GM23248 (cell line): ENCODE measurements at regions not wholly inside any gene's neighbourhood (a gene's known extent, or its start where the extent isn't known, plus 50 kb on each side); places are given as distances from the start of the nearest gene placed in this dataset.

Experiments
- DNase-seq: peaks from one replicate; pipeline ENCODE4 v3.0.0-alpha.2; 2015
- H2AFZ ChIP-seq: fragments of 200-600 bp; sonication (generic); 2 replicates; pipeline ENCODE4 v1.6.1; 2016; ENCODE audit warnings: antibody characterized with exemption
- H3F3A ChIP-seq: fragments of 200-600 bp; sonication (generic); 2 replicates; pipeline ENCODE4 v1.6.1; 2016; ENCODE audit warnings: mild to moderate bottlenecking, antibody characterized with exemption, mixed run types; ENCODE audit not compliant: insufficient read depth
- H3K27ac ChIP-seq: fragments of 200-600 bp; sonication (generic); 2 replicates; pipeline ENCODE4 v1.5.1; 2016; ENCODE audit warnings: mild to moderate bottlenecking
- H3K27me3 ChIP-seq: fragments of 200-600 bp; sonication (generic); replicated peaks from 2 replicates; pipeline ENCODE4 v1.6.1; 2016; ENCODE audit warnings: mild to moderate bottlenecking; ENCODE audit not compliant: insufficient read depth
- H3K36me3 ChIP-seq: fragments of 200-600 bp; sonication (generic); 2 replicates; pipeline ENCODE4 v1.6.1; 2016; ENCODE audit warnings: low read depth, mild to moderate bottlenecking
- H3K4me1 ChIP-seq: fragments of 200-600 bp; sonication (generic); 2 replicates; pipeline ENCODE4 v1.6.1; 2016; ENCODE audit warnings: mild to moderate bottlenecking; ENCODE audit not compliant: insufficient read depth
- H3K4me2 ChIP-seq: fragments of 200-600 bp; sonication (generic); one replicate; pipeline ENCODE4 v1.6.1; 2016; ENCODE audit warnings: mild to moderate bottlenecking; ENCODE audit not compliant: unreplicated experiment
- H3K4me3 ChIP-seq: fragments of 200-600 bp; sonication (generic); 2 replicates; pipeline ENCODE4 v1.5.1; 2016; ENCODE audit warnings: mild to moderate bottlenecking
- H3K79me2 ChIP-seq: fragments of 200-600 bp; sonication (generic); 2 replicates; pipeline ENCODE4 v1.6.1; 2016; ENCODE audit warnings: mild to moderate bottlenecking; ENCODE audit not compliant: insufficient read depth
- H3K9ac ChIP-seq: fragments of 200-600 bp; sonication (generic); 2 replicates; pipeline ENCODE4 v1.6.1; 2016; ENCODE audit warnings: mild to moderate bottlenecking
- H3K9me2 ChIP-seq: fragments of 200-600 bp; sonication (generic); 2 replicates; pipeline ENCODE4 v1.6.1; 2016; ENCODE audit warnings: mixed run types, mild to moderate bottlenecking, moderate library complexity; ENCODE audit not compliant: insufficient read depth
- H3K9me3 ChIP-seq: fragments of 200-600 bp; sonication (generic); one replicate; pipeline ENCODE4 v1.6.1; 2017; ENCODE audit warnings: low read depth
- H4K20me1 ChIP-seq: fragments of 200-600 bp; sonication (generic); 2 replicates; pipeline ENCODE4 v1.6.0; 2016; ENCODE audit not compliant: insufficient read depth
- EZH2 ChIP-seq: fragments of 200-600 bp; sonication (generic); IDR thresholded peaks from 2 replicates; pipeline ENCODE4 v1.6.1; 2018; ENCODE audit warnings: antibody characterized with exemption, mild to moderate bottlenecking; ENCODE audit not compliant: insufficient read depth, poor library complexity, severe bottlenecking
- EZH2phosphoT487 ChIP-seq: fragments of 200-600 bp; sonication (generic); IDR thresholded peaks from 2 replicates; pipeline ENCODE4 v1.6.1; 2018; ENCODE audit warnings: antibody characterized with exemption, moderate library complexity, mild to moderate bottlenecking, low read depth; ENCODE audit not compliant: insufficient read depth
- WGBS, 2 experiments: methylation state at CpG; one replicate each; pipeline ENCODE4 v1.1.6; 2015 to 2017; ENCODE audit warnings: low lambda C conversion rate in 2 of 2, low coverage in 1 of 2; ENCODE audit errors: missing lambda C conversion rate in 2 of 2; 5-methylcytosine and 5-hydroxymethylcytosine counted together
- in situ Hi-C: fragments of 300-500 bp; cut with MboI; formaldehyde crosslinking; loops from 2 replicates; pipeline ENCODE4 v1.15.0; 2020

- Histone ChIP-seq H3K9me2 (no peaks in the 10 kb centered on the region), H3K4me1 (no peaks in the 10 kb centered on the region), H3K27me3 (no peaks in the 10 kb centered on the region), H3K79me2 (no peaks in the 10 kb centered on the region), H3K9ac (no peak overlapping the region), H4K20me1 (no peaks in the 10 kb centered on the region), H3K4me2 (no peak overlapping the region), H3K9me3 (peaks cover 3% of the 10 kb centered on the region), H2AFZ (no peak overlapping the region), H3K27ac (no peak overlapping the region), H3K4me3 (no peak overlapping the region), H3K36me3 (no peaks in the 10 kb centered on the region), H3F3A (no peaks in the 10 kb centered on the region)
- TF ChIP-seq EZH2phosphoT487 (no peak), EZH2 (no peak)
- DNase-seq = no peak
- in situ Hi-C loops = no loop called here
These were observed 973.5 kb downstream of the JRKL start for GRCh38 chr11:97363331-97363730.

- Histone ChIP-seq H2AFZ (no peak overlapping the region), H3K9me2 (no peaks in the 10 kb centered on the region), H3K36me3 (no peaks in the 10 kb centered on the region), H3K27ac (no peak overlapping the region), H3K4me1 (no peaks in the 10 kb centered on the region), H3K79me2 (no peaks in the 10 kb centered on the region), H3K27me3 (no peaks in the 10 kb centered on the region), H3K4me3 (no peak overlapping the region), H3K4me2 (no peak overlapping the region), H3F3A (no peaks in the 10 kb centered on the region), H3K9ac (no peak overlapping the region), H4K20me1 (no peaks in the 10 kb centered on the region), H3K9me3 (peaks cover 3% of the 10 kb centered on the region)
- in situ Hi-C loops = no loop called here
- TF ChIP-seq EZH2 (no peak), EZH2phosphoT487 (no peak)
- 5 to 21% methylated on average over 1 of the region's 1 CpG for WGBS, 2 experiments
- no peak for DNase-seq
These were observed 974.2 kb downstream of the JRKL start for GRCh38 chr11:97364047-97364446.

- H3K4me1 ChIP-seq = no peaks in the 10 kb centered on the region
- H3K4me3 ChIP-seq = no peak overlapping the region
- TF ChIP-seq EZH2phosphoT487 = no peak
- TF ChIP-seq EZH2 = no peak
- H3F3A ChIP-seq = no peaks in the 10 kb centered on the region
- H3K4me2 ChIP-seq = no peak overlapping the region
- no peaks in the 10 kb centered on the region for H3K9me2 ChIP-seq
- H3K9ac ChIP-seq = no peak overlapping the region
- no peaks in the 10 kb centered on the region for H3K79me2 ChIP-seq
- in situ Hi-C loops = no loop called here
- DNase-seq = no peak
- 38 to 39% methylated on average over 10 of the region's 10 CpGs for WGBS, 2 experiments
- no peak overlapping the region for H2AFZ ChIP-seq
- H4K20me1 ChIP-seq = no peaks in the 10 kb centered on the region
- H3K9me3 ChIP-seq = no peaks in the 10 kb centered on the region
- no peaks in the 10 kb centered on the region for H3K36me3 ChIP-seq
- no peak overlapping the region for H3K27ac ChIP-seq
- H3K27me3 ChIP-seq = no peaks in the 10 kb centered on the region
These were observed 977.7 kb downstream of the JRKL start for GRCh38 chr11:97367406-97368083.

GRCh38 chr11:97389270-97389669, 999.5 kb downstream of the JRKL start:
- Histone ChIP-seq H4K20me1 (no peaks in the 10 kb centered on the region), H3K9me3 (no peaks in the 10 kb centered on the region), H3K79me2 (no peaks in the 10 kb centered on the region), H3K4me2 (no peak overlapping the region), H3K4me1 (no peaks in the 10 kb centered on the region), H2AFZ (no peak overlapping the region), H3K27me3 (no peaks in the 10 kb centered on the region), H3K4me3 (no peak overlapping the region), H3K27ac (no peak overlapping the region), H3K36me3 (no peaks in the 10 kb centered on the region), H3K9me2 (no peaks in the 10 kb centered on the region), H3F3A (no peaks in the 10 kb centered on the region), H3K9ac (no peak overlapping the region)
- TF ChIP-seq EZH2phosphoT487 (no peak), EZH2 (no peak)
- in situ Hi-C loops = no loop called here
- DNase-seq = no peak
- 14 to 19% methylated on average over 2 of the region's 2 CpGs for whole genome bisulfite sequencing, 2 experiments

- Histone ChIP-seq H3K4me3 (no peak overlapping the region), H3K4me1 (no peaks in the 10 kb centered on the region), H3K9me3 (no peaks in the 10 kb centered on the region), H3K9ac (no peak overlapping the region), H3K27ac (no peak overlapping the region), H3K36me3 (no peaks in the 10 kb centered on the region), H4K20me1 (no peaks in the 10 kb centered on the region), H2AFZ (no peak overlapping the region), H3K9me2 (no peaks in the 10 kb centered on the region), H3K4me2 (no peak overlapping the region), H3F3A (no peaks in the 10 kb centered on the region), H3K27me3 (no peaks in the 10 kb centered on the region), H3K79me2 (no peaks in the 10 kb centered on the region)
- DNase-seq = no peak
- TF ChIP-seq EZH2 (no peak), EZH2phosphoT487 (no peak)
- in situ Hi-C loops = no loop called here
- 15 to 17% methylated on average over 4 of the region's 4 CpGs for whole genome bisulfite sequencing, 2 experiments
These were observed 1008.4 kb downstream of the JRKL start for GRCh38 chr11:97398246-97398645.
